Tibial nerve (tissue), 4 donors: ENCODE measurements at regions not wholly inside any gene's neighbourhood (a gene's known extent, or its start where the extent isn't known, plus 50 kb on each side); places are given as distances from the start of the nearest gene placed in this dataset.
A peak's percentile ranks its signal among the peaks of the same experiment; 100 is the strongest.

Source experiments
- DNase-seq, 2 donors: peaks; one replicate each; pipeline ENCODE4 v3.0.0-alpha.2; 2019; ENCODE audit warnings: low spot score in 2 of 2
- H3K27ac ChIP-seq, 4 donors: fragments of 200-600 bp; sonication (generic) in 3 of 4; one replicate each; pipeline ENCODE4 v1.5.1; 2017 to 2019; ENCODE audit warnings: mild to moderate bottlenecking in 1 of 4
- H3K27me3 ChIP-seq, 2 donors: fragments of 200-600 bp; sonication (generic) in 1 of 2; one replicate each; pipeline versions ENCODE4 v1.5.1 to v1.6.0; 2017 to 2019
- H3K36me3 ChIP-seq, 3 donors: fragments of 200-600 bp; sonication (generic); one replicate each; pipeline ENCODE4 v1.5.1; 2018 to 2019
- H3K4me1 ChIP-seq, 4 donors: fragments of 200-600 bp; sonication (generic) in 3 of 4; one replicate each; pipeline ENCODE4 v1.5.1; 2017 to 2019
- H3K4me3 ChIP-seq, 4 donors: fragments of 200-600 bp; sonication (generic) in 3 of 4; one replicate each; pipeline ENCODE4 v1.5.1; 2017 to 2019; ENCODE audit warnings: mild to moderate bottlenecking in 1 of 4, moderate library complexity in 1 of 4
- H3K9me3 ChIP-seq, 4 donors: fragments of 200-600 bp; sonication (generic) in 3 of 4; one replicate each; pipeline ENCODE4 v1.5.1; 2017 to 2019
- CTCF ChIP-seq, 5 experiments: fragments of 200-600 bp in 3 of 5; fragments of 450-650 bp in 2 of 5; sonication (generic) in 3 of 5; IDR thresholded peaks; one replicate each; pipeline ENCODE4 v1.5.1; 2016 to 2019; ENCODE audit warnings: antibody characterized with exemption in 5 of 5, mild to moderate bottlenecking in 3 of 5, moderate library complexity in 2 of 5
- EP300 ChIP-seq, 2 donors: sonication (generic); formaldehyde crosslinking; IDR thresholded peaks; one replicate each; pipeline ENCODE4 v1.6.1; 2017; ENCODE audit warnings: antibody characterized with exemption in 2 of 2, mild to moderate bottlenecking in 1 of 2
- POLR2A ChIP-seq, 2 donors: fragments of 450-650 bp; IDR thresholded peaks; one replicate each; pipeline ENCODE4 v1.6.1; 2017; ENCODE audit warnings: antibody characterized with exemption in 2 of 2, mild to moderate bottlenecking in 2 of 2, moderate library complexity in 2 of 2
- WGBS, 2 donors: methylation state at CpG; one replicate each; pipeline ENCODE4 v1.1.5; 2018; 5-methylcytosine and 5-hydroxymethylcytosine counted together

- WGBS, 2 donors = 81 to 82% methylated on average over 8 of the region's 8 CpGs
- no peak for TF ChIP-seq EP300 (IDR thresholded peaks at IDR 0.05)
- no peak for TF ChIP-seq POLR2A (IDR thresholded peaks at IDR 0.05)
- no peak for TF ChIP-seq CTCF (IDR thresholded peaks at IDR 0.05)
- H3K36me3 ChIP-seq = peaks cover 0 to 3% (median 0%) of the 10 kb centered on the region in 3 donors
- H3K27me3 ChIP-seq = no peaks in the 10 kb centered on the region
- H3K4me1 ChIP-seq = peaks cover 0 to 3% (median 0%) of the 10 kb centered on the region in 4 donors
- H3K4me3 ChIP-seq = peak overlapping the region in 1 of 4 donors; percentile 41
- peaks cover 0 to 8% (median 0%) of the 10 kb centered on the region in 4 donors for H3K9me3 ChIP-seq
- DNase-seq = no peak
- H3K27ac ChIP-seq = peak overlapping the region in 3 of 4 donors; percentile 8 to 58 (median 49)
Observed at GRCh38 chr6:140897804-140898573, 1234.7 kb upstream of the GJE1 start.

- WGBS, 2 donors = 81 to 88% methylated on average over 3 of the region's 3 CpGs
- H3K36me3 ChIP-seq = peaks cover 0 to 3% (median 0%) of the 10 kb centered on the region in 3 donors
- no peak for TF ChIP-seq POLR2A (IDR thresholded peaks at IDR 0.05)
- no peak for TF ChIP-seq EP300 (IDR thresholded peaks at IDR 0.05)
- no peak for TF ChIP-seq CTCF (IDR thresholded peaks at IDR 0.05)
- peaks cover 0 to 3% (median 0%) of the 10 kb centered on the region in 4 donors for H3K4me1 ChIP-seq
- DNase-seq = no peak
- peaks cover 0 to 8% (median 0%) of the 10 kb centered on the region in 4 donors for H3K9me3 ChIP-seq
- peak overlapping the region in 2 of 4 donors; percentile 5 to 41 for H3K4me3 ChIP-seq
- peak overlapping the region in 3 of 4 donors; percentile 8 to 58 (median 49) for H3K27ac ChIP-seq
- no peaks in the 10 kb centered on the region for H3K27me3 ChIP-seq
Observed at GRCh38 chr6:140897349-140897748, 1235.4 kb upstream of the GJE1 start.

- WGBS, 2 donors = 77 to 92% methylated on average over 4 of the region's 4 CpGs
- DNase-seq = no peak
- no peak overlapping the region for H3K27ac ChIP-seq
- H3K36me3 ChIP-seq = peaks cover 0 to 3% (median 0%) of the 10 kb centered on the region in 3 donors
- H3K4me3 ChIP-seq = no peak overlapping the region
- TF ChIP-seq POLR2A (IDR thresholded peaks at IDR 0.05) = no peak
- TF ChIP-seq EP300 (IDR thresholded peaks at IDR 0.05) = no peak
- TF ChIP-seq CTCF (IDR thresholded peaks at IDR 0.05) = no peak
- H3K27me3 ChIP-seq = no peaks in the 10 kb centered on the region
- H3K4me1 ChIP-seq = peaks cover 0 to 3% (median 0%) of the 10 kb centered on the region in 4 donors
- H3K9me3 ChIP-seq = no peaks in the 10 kb centered on the region
Observed at GRCh38 chr6:140893432-140893831, 1239.3 kb upstream of the GJE1 start.

- H3K36me3 ChIP-seq = no peaks in the 10 kb centered on the region
- no peaks in the 10 kb centered on the region for H3K4me1 ChIP-seq
- TF ChIP-seq CTCF (IDR thresholded peaks at IDR 0.05) (no peak), POLR2A (IDR thresholded peaks at IDR 0.05) (no peak), EP300 (IDR thresholded peaks at IDR 0.05) (no peak)
- no peak for DNase-seq
- no peak overlapping the region for H3K4me3 ChIP-seq
- H3K27me3 ChIP-seq = no peaks in the 10 kb centered on the region
- no peak overlapping the region for H3K27ac ChIP-seq
- H3K9me3 ChIP-seq = peaks cover 0 to 4% (median 0%) of the 10 kb centered on the region in 4 donors
Observed at GRCh38 chr6:140879946-140880345, 1252.8 kb upstream of the GJE1 start.

- TF ChIP-seq EP300 (IDR thresholded peaks at IDR 0.05) = no peak
- no peak for TF ChIP-seq POLR2A (IDR thresholded peaks at IDR 0.05)
- no peak for TF ChIP-seq CTCF (IDR thresholded peaks at IDR 0.05)
- no peaks in the 10 kb centered on the region for H3K36me3 ChIP-seq
- H3K9me3 ChIP-seq = peaks cover 0 to 4% (median 0%) of the 10 kb centered on the region in 4 donors
- no peak overlapping the region for H3K27ac ChIP-seq
- no peaks in the 10 kb centered on the region for H3K4me1 ChIP-seq
- no peaks in the 10 kb centered on the region for H3K27me3 ChIP-seq
- WGBS, 2 donors = 87 to 90% methylated on average over 3 of the region's 3 CpGs
- no peak for DNase-seq
- no peak overlapping the region for H3K4me3 ChIP-seq
Observed at GRCh38 chr6:140874066-140874465, 1258.7 kb upstream of the GJE1 start.
